ENCODE measurements at regions not wholly inside any gene's neighbourhood (a gene's known extent, or its start where the extent isn't known, plus 50 kb on each side); places are given as distances from the start of the nearest gene placed in this dataset.

GRCh38 chr7:136698231-136698630, 170.2 kb upstream of the CHRM2 start:
- Histone ChIP-seq H3K36me3 (ENCODE audit: control insufficient read depth in 1 of 2, insufficient read depth in 2 of 2, low read length in 2 of 2) (no peaks in the 10 kb centered on the region), H3K27ac (ENCODE audit: low read length) (no peak overlapping the region), H3K4me1 (ENCODE audit: control insufficient read depth in 1 of 2, insufficient read depth in 2 of 2, low read length in 2 of 2) (no peaks in the 10 kb centered on the region), H3K27me3 (ENCODE audit: low read depth, low read length) (no peaks in the 10 kb centered on the region), H3K4me3 (ENCODE audit: low read depth in 1 of 2, low read length in 2 of 2) (no peak overlapping the region), H3K9me3 (ENCODE audit: control insufficient read depth in 1 of 2, low read length in 2 of 2) (no peaks in the 10 kb centered on the region)

GRCh38 chr7:136697271-136697670, 171.2 kb upstream of the CHRM2 start:
- Histone ChIP-seq H3K4me1 (ENCODE audit: control insufficient read depth in 1 of 2, insufficient read depth in 2 of 2, low read length in 2 of 2) (no peaks in the 10 kb centered on the region), H3K27me3 (ENCODE audit: low read depth, low read length) (no peaks in the 10 kb centered on the region), H3K27ac (ENCODE audit: low read length) (no peak overlapping the region), H3K36me3 (ENCODE audit: control insufficient read depth in 1 of 2, insufficient read depth in 2 of 2, low read length in 2 of 2) (no peaks in the 10 kb centered on the region), H3K4me3 (ENCODE audit: low read depth in 1 of 2, low read length in 2 of 2) (no peak overlapping the region), H3K9me3 (ENCODE audit: control insufficient read depth in 1 of 2, low read length in 2 of 2) (no peaks in the 10 kb centered on the region)

- Histone ChIP-seq H3K9me3 (ENCODE audit: control insufficient read depth in 1 of 2, low read length in 2 of 2) (no peaks in the 10 kb centered on the region), H3K4me3 (ENCODE audit: low read depth in 1 of 2, low read length in 2 of 2) (no peak overlapping the region), H3K27ac (ENCODE audit: low read length) (no peak overlapping the region), H3K4me1 (ENCODE audit: control insufficient read depth in 1 of 2, insufficient read depth in 2 of 2, low read length in 2 of 2) (no peaks in the 10 kb centered on the region), H3K27me3 (ENCODE audit: low read depth, low read length) (no peaks in the 10 kb centered on the region), H3K36me3 (ENCODE audit: control insufficient read depth in 1 of 2, insufficient read depth in 2 of 2, low read length in 2 of 2) (no peaks in the 10 kb centered on the region)
Observed at GRCh38 chr7:136693166-136694119, 175.0 kb upstream of the CHRM2 start.

GRCh38 chr7:136692221-136692620, 176.2 kb upstream of the CHRM2 start:
- no peaks in the 10 kb centered on the region for H3K4me1 ChIP-seq (ENCODE audit: control insufficient read depth in 1 of 2, insufficient read depth in 2 of 2, low read length in 2 of 2)
- H3K36me3 ChIP-seq (ENCODE audit: control insufficient read depth in 1 of 2, insufficient read depth in 2 of 2, low read length in 2 of 2) = no peaks in the 10 kb centered on the region
- no peak overlapping the region for H3K4me3 ChIP-seq (ENCODE audit: low read depth in 1 of 2, low read length in 2 of 2)
- no peak overlapping the region for H3K27ac ChIP-seq (ENCODE audit: low read length)
- H3K27me3 ChIP-seq (ENCODE audit: low read depth, low read length) = no peaks in the 10 kb centered on the region
- no peaks in the 10 kb centered on the region for H3K9me3 ChIP-seq (ENCODE audit: control insufficient read depth in 1 of 2, low read length in 2 of 2)

- Histone ChIP-seq H3K4me3 (ENCODE audit: low read depth in 1 of 2, low read length in 2 of 2) (no peak overlapping the region), H3K9me3 (ENCODE audit: control insufficient read depth in 1 of 2, low read length in 2 of 2) (no peaks in the 10 kb centered on the region), H3K4me1 (ENCODE audit: control insufficient read depth in 1 of 2, insufficient read depth in 2 of 2, low read length in 2 of 2) (peaks cover 0 to 6% of the 10 kb centered on the region in 2 donors), H3K27me3 (ENCODE audit: low read depth, low read length) (no peaks in the 10 kb centered on the region), H3K36me3 (ENCODE audit: control insufficient read depth in 1 of 2, insufficient read depth in 2 of 2, low read length in 2 of 2) (no peaks in the 10 kb centered on the region), H3K27ac (ENCODE audit: low read length) (no peak overlapping the region)
Observed at GRCh38 chr7:136688601-136689000, 179.9 kb upstream of the CHRM2 start.

- H3K27me3 ChIP-seq (ENCODE audit: low read depth, low read length) = no peaks in the 10 kb centered on the region
- no peaks in the 10 kb centered on the region for H3K9me3 ChIP-seq (ENCODE audit: control insufficient read depth in 1 of 2, low read length in 2 of 2)
- H3K4me3 ChIP-seq (ENCODE audit: low read depth in 1 of 2, low read length in 2 of 2) = no peak overlapping the region
Observed at GRCh38 chr7:136687693-136688322, 180.6 kb upstream of the CHRM2 start.

GRCh38 chr7:136685501-136686173, 182.8 kb upstream of the CHRM2 start:
- no peaks in the 10 kb centered on the region for H3K36me3 ChIP-seq (ENCODE audit: control insufficient read depth in 1 of 2, insufficient read depth in 2 of 2, low read length in 2 of 2)
- no peaks in the 10 kb centered on the region for H3K27me3 ChIP-seq (ENCODE audit: low read depth, low read length)
- H3K4me1 ChIP-seq (ENCODE audit: control insufficient read depth in 1 of 2, insufficient read depth in 2 of 2, low read length in 2 of 2) = peaks cover 0 to 6% of the 10 kb centered on the region in 2 donors
- no peak overlapping the region for H3K27ac ChIP-seq (ENCODE audit: low read length)
- H3K9me3 ChIP-seq (ENCODE audit: control insufficient read depth in 1 of 2, low read length in 2 of 2) = no peaks in the 10 kb centered on the region
- no peak overlapping the region for H3K4me3 ChIP-seq (ENCODE audit: low read depth in 1 of 2, low read length in 2 of 2)

More at GRCh38 chr7:136687693-136688322, 180.6 kb upstream of the CHRM2 start:
- Histone ChIP-seq H3K36me3 (ENCODE audit: control insufficient read depth in 1 of 2, insufficient read depth in 2 of 2, low read length in 2 of 2) (no peaks in the 10 kb centered on the region), H3K27ac (ENCODE audit: low read length) (no peak overlapping the region), H3K4me1 (ENCODE audit: control insufficient read depth in 1 of 2, insufficient read depth in 2 of 2, low read length in 2 of 2) (peaks cover 0 to 6% of the 10 kb centered on the region in 2 donors)

- Histone ChIP-seq H3K27ac (ENCODE audit: low read length) (no peak overlapping the region), H3K4me3 (ENCODE audit: low read depth in 1 of 2, low read length in 2 of 2) (no peak overlapping the region), H3K4me1 (ENCODE audit: control insufficient read depth in 1 of 2, insufficient read depth in 2 of 2, low read length in 2 of 2) (no peaks in the 10 kb centered on the region), H3K27me3 (ENCODE audit: low read depth, low read length) (no peaks in the 10 kb centered on the region), H3K9me3 (ENCODE audit: control insufficient read depth in 1 of 2, low read length in 2 of 2) (peaks cover 0 to 4% of the 10 kb centered on the region in 2 donors), H3K36me3 (ENCODE audit: control insufficient read depth in 1 of 2, insufficient read depth in 2 of 2, low read length in 2 of 2) (no peaks in the 10 kb centered on the region)
Observed at GRCh38 chr7:136677471-136678365, 190.7 kb upstream of the CHRM2 start.

- Histone ChIP-seq H3K27me3 (ENCODE audit: low read depth, low read length) (no peaks in the 10 kb centered on the region), H3K9me3 (ENCODE audit: control insufficient read depth in 1 of 2, low read length in 2 of 2) (no peaks in the 10 kb centered on the region), H3K27ac (ENCODE audit: low read length) (no peak overlapping the region), H3K36me3 (ENCODE audit: control insufficient read depth in 1 of 2, insufficient read depth in 2 of 2, low read length in 2 of 2) (no peaks in the 10 kb centered on the region), H3K4me3 (ENCODE audit: low read depth in 1 of 2, low read length in 2 of 2) (no peak overlapping the region), H3K4me1 (ENCODE audit: control insufficient read depth in 1 of 2, insufficient read depth in 2 of 2, low read length in 2 of 2) (no peaks in the 10 kb centered on the region)
Observed at GRCh38 chr7:136667584-136667983, 200.9 kb upstream of the CHRM2 start.

- H3K4me1 ChIP-seq (ENCODE audit: control insufficient read depth in 1 of 2, insufficient read depth in 2 of 2, low read length in 2 of 2) = no peaks in the 10 kb centered on the region
- H3K4me3 ChIP-seq (ENCODE audit: low read depth in 1 of 2, low read length in 2 of 2) = no peak overlapping the region
- H3K36me3 ChIP-seq (ENCODE audit: control insufficient read depth in 1 of 2, insufficient read depth in 2 of 2, low read length in 2 of 2) = no peaks in the 10 kb centered on the region
- no peaks in the 10 kb centered on the region for H3K9me3 ChIP-seq (ENCODE audit: control insufficient read depth in 1 of 2, low read length in 2 of 2)
- H3K27me3 ChIP-seq (ENCODE audit: low read depth, low read length) = no peaks in the 10 kb centered on the region
- H3K27ac ChIP-seq (ENCODE audit: low read length) = no peak overlapping the region
Observed at GRCh38 chr7:136665878-136666509, 202.5 kb upstream of the CHRM2 start.
